Right atrium auricular region (tissue), 2 donors: ENCODE measurements at regions not wholly inside any gene's neighbourhood (a gene's known extent, or its start where the extent isn't known, plus 50 kb on each side); places are given as distances from the start of the nearest gene placed in this dataset.

Experiments used
- DNase-seq: peaks from one replicate; pipeline ENCODE4 v3.0.0-alpha.2; 2019; ENCODE audit warnings: low spot score
- H3K27ac ChIP-seq, 2 donors: fragments of 200-600 bp; sonication (generic); 1 replicate in 1 of 2; 2 replicates in 1 of 2; pipeline ENCODE4 v1.5.1; 2016 to 2019
- H3K27me3 ChIP-seq, 2 donors: fragments of 200-600 bp; sonication (generic); one replicate each; pipeline versions ENCODE4 v1.5.1 to v1.6.0; 2017 to 2019
- H3K36me3 ChIP-seq: fragments of 200-600 bp; sonication (generic); one replicate; pipeline ENCODE4 v1.5.1; 2016
- H3K4me1 ChIP-seq, 2 donors: fragments of 200-600 bp; sonication (generic); one replicate each; pipeline versions ENCODE4 v1.5.1 to v1.6.0; 2017 to 2019
- H3K4me3 ChIP-seq, 2 donors: fragments of 200-600 bp; sonication (generic); 1 replicate in 1 of 2; 2 replicates in 1 of 2; pipeline ENCODE4 v1.5.1; 2017 to 2019; ENCODE audit warnings: mild to moderate bottlenecking in 1 of 2, moderate library complexity in 1 of 2
- H3K9me3 ChIP-seq, 2 donors: fragments of 200-600 bp; sonication (generic); one replicate each; pipeline ENCODE4 v1.5.1; 2019
- CTCF ChIP-seq, 2 donors: fragments of 200-600 bp; sonication (generic); IDR thresholded peaks; one replicate each; pipeline ENCODE4 v1.5.1; 2019; ENCODE audit warnings: antibody characterized with exemption in 2 of 2

DNA sequence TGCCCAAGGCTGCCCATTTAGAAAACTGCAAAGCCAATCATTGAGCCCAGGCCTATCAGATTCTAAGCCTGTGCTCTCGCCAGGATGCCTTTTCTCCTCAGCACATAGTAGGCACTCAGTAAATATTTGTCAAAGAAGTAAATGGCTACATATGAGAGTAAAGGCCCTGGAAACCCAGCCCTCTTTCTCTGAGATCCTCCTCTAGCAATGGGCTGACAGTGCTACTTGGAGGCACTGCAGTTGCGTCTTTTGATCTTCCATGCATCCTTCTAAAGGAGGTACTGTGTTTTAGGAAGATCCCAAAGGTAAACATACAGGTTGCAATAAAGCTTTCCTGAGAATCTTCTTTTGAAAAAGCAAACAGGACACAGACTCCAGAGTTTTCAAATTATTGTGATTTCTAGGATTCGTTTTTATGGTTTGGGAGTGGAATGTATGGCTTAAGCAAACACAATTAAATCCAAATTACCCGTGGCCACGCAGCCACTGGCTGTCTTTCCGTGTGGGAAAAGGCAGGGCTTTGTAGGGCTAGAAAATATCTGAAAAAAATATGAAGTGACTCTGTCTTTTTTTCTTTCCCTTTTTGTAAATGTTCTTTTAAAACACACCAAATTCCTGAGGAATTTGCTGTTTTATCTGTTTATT, 151.3 kb upstream of the BMPER start:
- Histone ChIP-seq H3K4me3 (no peak overlapping the region), H3K9me3 (no peaks in the 10 kb centered on the region), H3K27ac (no peak overlapping the region), H3K4me1 (no peaks in the 10 kb centered on the region), H3K36me3 (no peaks in the 10 kb centered on the region), H3K27me3 (no peaks in the 10 kb centered on the region)
- no peak for TF ChIP-seq CTCF (IDR thresholded peaks at IDR 0.05)
- no peak for DNase-seq

DNA sequence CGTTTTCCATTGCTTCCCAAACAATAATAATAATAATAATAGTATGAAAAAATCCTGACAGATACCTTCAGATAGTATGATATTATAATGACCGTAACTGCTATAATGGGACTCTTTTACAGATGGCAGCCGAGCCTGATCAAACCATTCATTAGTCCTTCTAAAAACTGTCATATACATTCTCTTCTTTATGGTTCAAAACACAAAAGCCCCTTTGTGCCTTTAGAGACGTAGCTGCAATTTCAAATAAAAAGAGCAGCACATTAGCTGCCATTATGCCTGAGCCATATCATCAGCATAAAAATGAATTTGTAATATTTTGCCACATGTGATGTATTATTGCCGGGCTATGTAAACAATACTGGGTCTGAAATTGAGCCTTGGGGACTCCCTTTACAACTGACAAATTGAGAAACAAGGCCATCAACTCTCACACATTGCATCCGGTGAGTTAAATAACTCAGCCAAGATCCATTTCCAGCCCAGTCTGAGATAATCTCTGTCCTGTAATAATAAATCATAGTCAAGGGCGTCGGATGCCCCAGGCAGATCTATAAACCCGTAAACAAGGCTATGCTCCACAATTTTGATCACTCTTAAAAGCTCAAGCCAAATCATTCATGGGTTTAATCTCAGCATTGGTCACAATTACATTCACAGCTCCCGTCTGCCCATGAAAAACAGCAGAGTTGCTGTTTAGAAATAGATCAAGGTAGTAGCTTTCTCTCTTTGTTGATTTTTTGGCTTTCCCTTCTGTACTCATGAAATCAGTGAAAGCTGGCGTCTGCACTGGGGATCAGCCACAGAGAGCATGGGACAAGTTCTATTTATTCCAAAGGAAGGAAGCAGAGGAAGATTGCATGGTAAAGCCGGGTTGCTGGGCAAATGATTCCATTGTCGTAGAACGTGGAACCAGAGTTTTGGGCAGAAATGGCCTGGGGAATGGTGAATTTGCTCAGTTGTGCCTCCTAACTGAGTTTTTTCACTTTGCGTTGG, 150.1 kb upstream of the BMPER start:
- Histone ChIP-seq H3K4me1 (no peaks in the 10 kb centered on the region), H3K27ac (no peak overlapping the region), H3K4me3 (no peak overlapping the region), H3K27me3 (no peaks in the 10 kb centered on the region), H3K36me3 (no peaks in the 10 kb centered on the region), H3K9me3 (no peaks in the 10 kb centered on the region)
- TF ChIP-seq CTCF (IDR thresholded peaks at IDR 0.05): no peak
- DNase-seq: no peak

DNA sequence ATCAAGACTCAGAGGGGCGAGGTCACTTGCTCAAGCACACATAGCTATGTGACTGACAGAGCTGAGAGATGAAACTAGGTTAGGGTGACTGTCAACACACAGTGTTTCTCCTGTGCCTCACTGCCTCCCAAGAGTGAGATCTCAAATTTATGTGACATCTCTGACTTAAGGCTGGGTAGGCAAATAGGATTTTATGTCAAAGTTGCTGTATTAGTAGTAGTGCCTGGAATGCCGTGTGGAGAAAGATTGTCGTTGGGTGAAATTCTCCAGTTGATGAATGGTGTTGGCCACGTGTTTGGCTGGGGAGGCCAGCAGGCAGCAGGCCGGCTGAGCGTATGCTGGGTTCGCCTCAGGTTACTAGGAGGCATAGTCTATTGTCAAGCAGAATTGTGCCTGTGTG, 148.3 kb upstream of the BMPER start:
- DNase-seq: no peak
- no peak for TF ChIP-seq CTCF (IDR thresholded peaks at IDR 0.05)
- no peaks in the 10 kb centered on the region for H3K36me3 ChIP-seq
- H3K27me3 ChIP-seq: no peaks in the 10 kb centered on the region
- no peak overlapping the region for H3K4me3 ChIP-seq
- H3K4me1 ChIP-seq: no peaks in the 10 kb centered on the region
- no peaks in the 10 kb centered on the region for H3K9me3 ChIP-seq
- no peak overlapping the region for H3K27ac ChIP-seq

DNA sequence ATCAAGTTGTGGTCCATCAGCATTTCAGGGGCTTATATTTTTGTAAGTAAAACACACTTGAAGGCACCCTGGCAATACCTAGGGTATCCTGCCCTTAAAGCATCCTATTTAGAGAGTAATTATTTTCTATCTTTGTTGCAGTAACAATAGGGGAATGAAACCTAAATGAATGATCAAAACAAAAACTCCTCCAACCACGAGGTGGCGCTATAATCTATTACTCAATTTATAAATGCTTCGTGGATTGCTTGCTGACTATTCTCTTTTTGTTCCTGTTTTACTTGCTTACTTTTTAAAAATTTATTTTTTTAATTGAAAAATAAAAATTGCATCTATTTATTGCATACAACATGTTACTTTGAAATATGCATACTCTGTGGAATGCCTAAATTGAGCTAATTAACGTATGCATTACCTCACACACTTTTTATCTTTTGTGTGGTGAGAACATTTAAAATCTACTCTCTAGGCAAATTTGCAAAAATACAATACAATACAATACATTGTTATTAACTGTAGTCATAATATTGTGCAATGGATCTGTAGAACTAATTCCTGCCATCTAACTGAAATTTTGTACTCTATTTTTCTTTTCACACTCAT, 147.7 kb upstream of the BMPER start:
- TF ChIP-seq CTCF (IDR thresholded peaks at IDR 0.05): peak; percentile 66 to 86
- H3K4me1 ChIP-seq: no peaks in the 10 kb centered on the region
- H3K27ac ChIP-seq: no peak overlapping the region
- no peaks in the 10 kb centered on the region for H3K9me3 ChIP-seq
- no peaks in the 10 kb centered on the region for H3K36me3 ChIP-seq
- no peak for DNase-seq
- H3K4me3 ChIP-seq: no peak overlapping the region
- no peaks in the 10 kb centered on the region for H3K27me3 ChIP-seq

DNA sequence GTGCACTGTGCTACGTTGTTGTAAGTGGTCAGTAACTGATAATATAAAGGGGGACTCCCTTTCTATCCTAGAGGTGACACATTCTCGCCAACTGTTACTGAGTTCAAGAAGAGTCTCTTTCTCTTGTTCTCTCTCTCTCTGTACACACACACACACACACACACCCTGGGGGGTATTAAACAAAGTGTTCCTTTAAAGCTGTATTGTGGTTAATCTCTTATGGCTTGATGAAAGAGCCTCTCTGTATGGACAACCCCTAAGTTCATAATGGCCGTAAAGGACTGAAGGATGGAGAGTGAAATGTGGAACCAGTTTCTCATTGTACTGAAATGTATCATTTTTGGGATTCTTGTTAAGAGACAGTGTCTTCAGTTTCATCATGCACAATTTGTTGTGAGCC, 145.2 kb upstream of the BMPER start:
- Histone ChIP-seq H3K4me3 (no peak overlapping the region), H3K27me3 (no peaks in the 10 kb centered on the region), H3K9me3 (no peaks in the 10 kb centered on the region), H3K27ac (no peak overlapping the region), H3K4me1 (no peaks in the 10 kb centered on the region), H3K36me3 (no peaks in the 10 kb centered on the region)
- no peak for TF ChIP-seq CTCF (IDR thresholded peaks at IDR 0.05)
- DNase-seq: no peak
